Stomach (tissue), 4 donors: ENCODE measurements at regions not wholly inside any gene's neighbourhood (a gene's known extent, or its start where the extent isn't known, plus 50 kb on each side); places are given as distances from the start of the nearest gene placed in this dataset.

Source experiments
- CTCF ChIP-seq, 7 experiments: fragments of 450-650 bp in 4 of 7; fragments of 200-600 bp in 3 of 7; sonication (generic) in 3 of 7; IDR thresholded peaks; one replicate each; pipeline ENCODE4 v1.5.1; 2016 to 2019; ENCODE audit warnings: antibody characterized with exemption in 7 of 7, control low read depth in 2 of 7, mild to moderate bottlenecking in 1 of 7
- POLR2A ChIP-seq, 4 donors: fragments of 450-650 bp; IDR thresholded peaks; one replicate each; pipeline ENCODE4 v1.6.1; 2016; ENCODE audit warnings: antibody characterized with exemption in 4 of 4, control low read depth in 2 of 4, mild to moderate bottlenecking in 1 of 4, moderate library complexity in 1 of 4

- TF ChIP-seq CTCF (IDR thresholded peaks at IDR 0.05) = no peak
- TF ChIP-seq POLR2A (IDR thresholded peaks at IDR 0.05) = no peak
These were observed 1995.9 kb upstream of the SEL1L start for GRCh38 chr14:83529531-83529930.
